Neural cell (in vitro differentiated cells): ENCODE measurements at regions not wholly inside any gene's neighbourhood (a gene's known extent, or its start where the extent isn't known, plus 50 kb on each side); places are given as distances from the start of the nearest gene placed in this dataset.

Experiments used
- H2AFZ ChIP-seq: fragments of 200-600, 300-800 bp; sonication (generic), shearing (Covaris generic); 2 replicates; pipeline ENCODE4 v1.6.0; 2014; ENCODE audit warnings: low read depth, mild to moderate bottlenecking, antibody characterized with exemption, low read length, moderate library complexity
- H3F3A ChIP-seq: fragments of 200-600 bp; shearing (Covaris generic); 2 replicates; pipeline ENCODE4 v1.6.1; 2016; ENCODE audit warnings: mild to moderate bottlenecking, moderate library complexity, mixed read lengths, antibody characterized with exemption, low read length; ENCODE audit not compliant: insufficient read depth, poor library complexity, severe bottlenecking
- H3K27ac ChIP-seq: fragments of 200-600, 300-800 bp; sonication (generic), shearing (Covaris generic); 2 replicates; pipeline ENCODE4 v1.5.1; 2014; ENCODE audit warnings: mild to moderate bottlenecking, low read length, moderate library complexity
- H3K27me3 ChIP-seq: fragments of 300-800, 200-600 bp; sonication (generic), shearing (Covaris generic); 2 replicates; pipeline ENCODE4 v1.6.0; 2014; ENCODE audit warnings: mild to moderate bottlenecking, low read depth, low read length, moderate library complexity; ENCODE audit not compliant: insufficient read depth
- H3K36me3 ChIP-seq: fragments of 300-800, 200-600 bp; sonication (generic), shearing (Covaris generic); 2 replicates; pipeline ENCODE4 v1.5.1; 2014; ENCODE audit warnings: mild to moderate bottlenecking, antibody characterized with exemption, low read length, moderate library complexity; ENCODE audit not compliant: insufficient read depth
- H3K4me2 ChIP-seq: fragments of 300-800, 200-600 bp; sonication (generic), shearing (Covaris generic); 2 replicates; pipeline ENCODE4 v1.6.0; 2014; ENCODE audit warnings: mild to moderate bottlenecking, low read length
- H3K4me3 ChIP-seq: fragments of 300-800, 200-600 bp; sonication (generic), shearing (Covaris generic); 2 replicates; pipeline ENCODE4 v1.5.1; 2014; ENCODE audit warnings: mild to moderate bottlenecking, low read length, moderate library complexity
- H3K79me2 ChIP-seq: fragments of 200-600 bp; shearing (Covaris generic); replicated peaks from 2 replicates; pipeline ENCODE4 v1.6.0; 2014; ENCODE audit warnings: mild to moderate bottlenecking, low read length, moderate library complexity; ENCODE audit not compliant: insufficient read depth
- H3K9ac ChIP-seq: fragments of 300-800, 200-600 bp; sonication (generic), shearing (Covaris generic); 2 replicates; pipeline ENCODE4 v1.6.1; 2016; ENCODE audit warnings: mild to moderate bottlenecking, low read length, mixed read lengths
- H3K9me2 ChIP-seq: fragments of 200-600 bp; shearing (Covaris generic); 2 replicates; pipeline ENCODE4 v1.6.1; 2016; ENCODE audit warnings: mild to moderate bottlenecking, low read length, mixed read lengths; ENCODE audit not compliant: insufficient read depth
- H3K9me3 ChIP-seq: fragments of 200-600, 300-800 bp; sonication (generic), shearing (Covaris generic); 2 replicates; pipeline ENCODE4 v1.6.1; 2016; ENCODE audit warnings: mild to moderate bottlenecking, mixed run types, low read length, moderate library complexity, mixed read lengths
- H4K20me1 ChIP-seq: fragments of 200-600 bp; shearing (Covaris generic); 2 replicates; pipeline ENCODE4 v1.6.1; 2016; ENCODE audit warnings: mild to moderate bottlenecking, mixed run types; ENCODE audit not compliant: insufficient read depth
- EP300 ChIP-seq: fragments of 450-650 bp; conservative IDR thresholded peaks from 2 replicates; pipeline ENCODE4 v1.6.1; 2014; ENCODE audit warnings: antibody characterized with exemption, mild to moderate bottlenecking, moderate library complexity; ENCODE audit not compliant: poor library complexity, severe bottlenecking
- EZH2 ChIP-seq: fragments of 200-600, 300-800 bp; shearing (Covaris generic), sonication (generic); IDR thresholded peaks from 2 replicates; pipeline ENCODE4 v1.6.1; 2014; ENCODE audit warnings: antibody characterized with exemption, low read length, borderline replicate concordance, mild to moderate bottlenecking; ENCODE audit not compliant: insufficient read depth, poor library complexity, severe bottlenecking
- MXI1 ChIP-seq: fragments of 450-650 bp; conservative IDR thresholded peaks from 2 replicates; pipeline ENCODE4 v1.6.1; 2014; ENCODE audit warnings: antibody characterized with exemption, mild to moderate bottlenecking; ENCODE audit not compliant: poor library complexity, severe bottlenecking
- POLR2AphosphoS5 ChIP-seq: IDR thresholded peaks from 2 replicates; pipeline ENCODE4 v1.6.1; 2012
- RAD21 ChIP-seq: fragments of 450-650 bp; conservative IDR thresholded peaks from 2 replicates; pipeline ENCODE4 v1.6.1; 2014; ENCODE audit warnings: antibody characterized with exemption, mild to moderate bottlenecking, moderate library complexity
- SMC3 ChIP-seq: fragments of 450-650 bp; conservative IDR thresholded peaks from 2 replicates; pipeline ENCODE4 v1.6.1; 2014; ENCODE audit warnings: antibody characterized with exemption, mild to moderate bottlenecking, moderate library complexity; ENCODE audit not compliant: poor library complexity
- TAF1 ChIP-seq: IDR thresholded peaks from 2 replicates; pipeline ENCODE4 v1.6.1; 2012; ENCODE audit warnings: low read depth
- TF ChIP-seq, protein P1 (sequence below): fragments of 450-650 bp; IDR thresholded peaks from 2 replicates; pipeline ENCODE4 v1.5.1; 2014; ENCODE audit warnings: antibody characterized with exemption, mild to moderate bottlenecking, moderate library complexity; ENCODE audit not compliant: poor library complexity, severe bottlenecking
- TF ChIP-seq, protein P2 (sequence below): IDR thresholded peaks from 2 replicates; pipeline ENCODE4 v1.6.1; 2012; ENCODE audit warnings: borderline replicate concordance

DNA sequence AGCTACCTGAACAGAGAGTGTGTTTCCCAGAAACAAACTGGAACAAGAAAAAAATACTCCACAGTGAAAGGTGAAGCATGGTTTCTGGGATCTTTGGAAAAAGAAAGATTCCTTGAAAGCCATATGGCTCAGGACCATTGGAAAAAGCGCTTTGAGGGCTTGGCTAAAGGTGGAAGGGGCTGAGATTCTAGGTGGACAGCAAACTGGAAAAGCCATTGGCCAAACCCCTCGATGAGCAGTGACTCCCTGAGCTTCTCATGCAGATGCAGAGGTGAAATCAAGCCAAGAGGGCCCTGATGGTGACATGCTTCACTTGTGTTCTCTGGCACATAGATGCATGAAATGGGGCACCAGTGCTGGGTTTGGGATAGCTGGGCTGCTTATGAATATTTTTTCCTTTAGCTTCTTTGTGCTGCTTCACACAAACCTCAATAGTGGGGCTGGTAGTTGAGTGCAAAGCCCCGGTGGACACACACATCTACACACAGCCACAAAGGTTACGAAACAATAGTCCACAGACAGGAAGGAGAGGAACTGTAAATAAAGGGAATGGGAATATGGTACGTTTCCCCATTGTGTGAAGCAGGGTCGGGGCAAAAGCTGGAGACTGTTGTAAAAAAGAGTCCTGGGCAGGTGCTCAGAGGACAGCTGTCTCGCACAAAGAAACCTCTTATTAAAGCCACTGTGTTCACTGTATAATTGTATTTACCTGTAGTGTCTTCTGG is 117.8 kb downstream of the FOXA2 start:
- no peaks in the 10 kb centered on the region for H3F3A ChIP-seq
- H3K4me2 ChIP-seq = no peak overlapping the region
- no peaks in the 10 kb centered on the region for H3K9me2 ChIP-seq
- H3K36me3 ChIP-seq = no peaks in the 10 kb centered on the region
- H2AFZ ChIP-seq = no peak overlapping the region
- TF ChIP-seq MXI1 = no peak
- TF ChIP-seq, protein P1, sequence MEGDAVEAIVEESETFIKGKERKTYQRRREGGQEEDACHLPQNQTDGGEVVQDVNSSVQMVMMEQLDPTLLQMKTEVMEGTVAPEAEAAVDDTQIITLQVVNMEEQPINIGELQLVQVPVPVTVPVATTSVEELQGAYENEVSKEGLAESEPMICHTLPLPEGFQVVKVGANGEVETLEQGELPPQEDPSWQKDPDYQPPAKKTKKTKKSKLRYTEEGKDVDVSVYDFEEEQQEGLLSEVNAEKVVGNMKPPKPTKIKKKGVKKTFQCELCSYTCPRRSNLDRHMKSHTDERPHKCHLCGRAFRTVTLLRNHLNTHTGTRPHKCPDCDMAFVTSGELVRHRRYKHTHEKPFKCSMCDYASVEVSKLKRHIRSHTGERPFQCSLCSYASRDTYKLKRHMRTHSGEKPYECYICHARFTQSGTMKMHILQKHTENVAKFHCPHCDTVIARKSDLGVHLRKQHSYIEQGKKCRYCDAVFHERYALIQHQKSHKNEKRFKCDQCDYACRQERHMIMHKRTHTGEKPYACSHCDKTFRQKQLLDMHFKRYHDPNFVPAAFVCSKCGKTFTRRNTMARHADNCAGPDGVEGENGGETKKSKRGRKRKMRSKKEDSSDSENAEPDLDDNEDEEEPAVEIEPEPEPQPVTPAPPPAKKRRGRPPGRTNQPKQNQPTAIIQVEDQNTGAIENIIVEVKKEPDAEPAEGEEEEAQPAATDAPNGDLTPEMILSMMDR = no peak
- TF ChIP-seq POLR2AphosphoS5 = no peak
- TF ChIP-seq SMC3 = no peak
- no peak for TF ChIP-seq TAF1
- TF ChIP-seq EZH2 = no peak
- TF ChIP-seq, protein P2, sequence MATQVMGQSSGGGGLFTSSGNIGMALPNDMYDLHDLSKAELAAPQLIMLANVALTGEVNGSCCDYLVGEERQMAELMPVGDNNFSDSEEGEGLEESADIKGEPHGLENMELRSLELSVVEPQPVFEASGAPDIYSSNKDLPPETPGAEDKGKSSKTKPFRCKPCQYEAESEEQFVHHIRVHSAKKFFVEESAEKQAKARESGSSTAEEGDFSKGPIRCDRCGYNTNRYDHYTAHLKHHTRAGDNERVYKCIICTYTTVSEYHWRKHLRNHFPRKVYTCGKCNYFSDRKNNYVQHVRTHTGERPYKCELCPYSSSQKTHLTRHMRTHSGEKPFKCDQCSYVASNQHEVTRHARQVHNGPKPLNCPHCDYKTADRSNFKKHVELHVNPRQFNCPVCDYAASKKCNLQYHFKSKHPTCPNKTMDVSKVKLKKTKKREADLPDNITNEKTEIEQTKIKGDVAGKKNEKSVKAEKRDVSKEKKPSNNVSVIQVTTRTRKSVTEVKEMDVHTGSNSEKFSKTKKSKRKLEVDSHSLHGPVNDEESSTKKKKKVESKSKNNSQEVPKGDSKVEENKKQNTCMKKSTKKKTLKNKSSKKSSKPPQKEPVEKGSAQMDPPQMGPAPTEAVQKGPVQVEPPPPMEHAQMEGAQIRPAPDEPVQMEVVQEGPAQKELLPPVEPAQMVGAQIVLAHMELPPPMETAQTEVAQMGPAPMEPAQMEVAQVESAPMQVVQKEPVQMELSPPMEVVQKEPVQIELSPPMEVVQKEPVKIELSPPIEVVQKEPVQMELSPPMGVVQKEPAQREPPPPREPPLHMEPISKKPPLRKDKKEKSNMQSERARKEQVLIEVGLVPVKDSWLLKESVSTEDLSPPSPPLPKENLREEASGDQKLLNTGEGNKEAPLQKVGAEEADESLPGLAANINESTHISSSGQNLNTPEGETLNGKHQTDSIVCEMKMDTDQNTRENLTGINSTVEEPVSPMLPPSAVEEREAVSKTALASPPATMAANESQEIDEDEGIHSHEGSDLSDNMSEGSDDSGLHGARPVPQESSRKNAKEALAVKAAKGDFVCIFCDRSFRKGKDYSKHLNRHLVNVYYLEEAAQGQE = no peak
- TF ChIP-seq RAD21 = no peak
- no peak for TF ChIP-seq EP300
- no peaks in the 10 kb centered on the region for H4K20me1 ChIP-seq
- H3K27ac ChIP-seq = no peak overlapping the region
- H3K79me2 ChIP-seq = no peaks in the 10 kb centered on the region
- H3K4me3 ChIP-seq = no peak overlapping the region
- H3K27me3 ChIP-seq = no peaks in the 10 kb centered on the region
- H3K9me3 ChIP-seq = no peaks in the 10 kb centered on the region
- no peak overlapping the region for H3K9ac ChIP-seq

DNA sequence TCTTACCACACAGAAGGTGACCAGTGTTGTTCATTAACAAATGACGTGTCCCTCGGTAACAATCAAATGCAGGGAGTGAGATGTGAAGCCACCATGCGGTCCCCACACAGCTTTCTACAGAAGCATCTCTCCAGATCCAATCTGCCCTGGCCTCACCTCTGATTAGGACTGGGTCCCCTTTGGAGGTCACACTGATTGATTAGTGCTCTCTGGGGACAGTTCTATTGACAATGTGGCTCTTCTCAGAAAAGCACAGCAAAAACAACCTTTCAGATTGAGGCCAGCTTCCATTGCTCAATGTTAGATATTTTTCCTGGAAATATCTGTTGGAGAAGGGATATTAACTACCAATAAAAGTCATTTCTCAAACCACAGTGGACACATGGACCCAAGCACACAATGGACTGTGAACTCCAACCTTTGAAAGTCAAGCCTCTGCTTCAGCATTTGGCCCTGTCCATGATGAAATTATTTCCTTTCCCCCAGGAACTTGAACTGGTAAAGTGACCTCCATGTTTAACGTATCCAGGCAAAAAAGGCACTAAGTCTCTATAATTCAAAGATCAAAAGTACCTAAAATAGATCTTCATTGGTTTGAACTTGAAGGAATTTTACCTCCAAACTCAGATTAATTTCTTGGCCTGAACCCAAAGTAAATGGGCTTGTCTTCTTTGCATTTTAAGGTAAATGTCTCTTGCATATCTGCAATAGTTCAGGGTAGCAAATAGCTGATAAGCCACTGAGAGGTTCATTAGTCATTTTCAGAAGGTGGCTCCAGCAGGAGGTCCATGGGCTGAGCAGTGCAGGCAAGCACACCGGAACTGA is 118.5 kb downstream of the FOXA2 start:
- Histone ChIP-seq H3K9me2 (no peaks in the 10 kb centered on the region), H3K9ac (no peak overlapping the region)
- TF ChIP-seq POLR2AphosphoS5 = no peak
- no peak for TF ChIP-seq TAF1
- TF ChIP-seq, protein P1 = no peak
- TF ChIP-seq, protein P2 = no peak
- no peak for TF ChIP-seq MXI1
- TF ChIP-seq SMC3 = no peak
- TF ChIP-seq EP300 = no peak
- no peak for TF ChIP-seq RAD21
- no peak for TF ChIP-seq EZH2

More for the DNA sequence above, 118.5 kb downstream of the FOXA2 start:
- H3K27ac ChIP-seq = no peak overlapping the region
- no peaks in the 10 kb centered on the region for H3K27me3 ChIP-seq
- no peaks in the 10 kb centered on the region for H3K9me3 ChIP-seq
- no peaks in the 10 kb centered on the region for H4K20me1 ChIP-seq
- no peaks in the 10 kb centered on the region for H3F3A ChIP-seq
- no peaks in the 10 kb centered on the region for H3K79me2 ChIP-seq
- no peak overlapping the region for H3K4me2 ChIP-seq
- H3K36me3 ChIP-seq = no peaks in the 10 kb centered on the region
- no peak overlapping the region for H3K4me3 ChIP-seq
- no peak overlapping the region for H2AFZ ChIP-seq
